ENCODE measurements at regions not wholly inside any gene's neighbourhood (a gene's known extent, or its start where the extent isn't known, plus 50 kb on each side); places are given as distances from the start of the nearest gene placed in this dataset.

DNA sequence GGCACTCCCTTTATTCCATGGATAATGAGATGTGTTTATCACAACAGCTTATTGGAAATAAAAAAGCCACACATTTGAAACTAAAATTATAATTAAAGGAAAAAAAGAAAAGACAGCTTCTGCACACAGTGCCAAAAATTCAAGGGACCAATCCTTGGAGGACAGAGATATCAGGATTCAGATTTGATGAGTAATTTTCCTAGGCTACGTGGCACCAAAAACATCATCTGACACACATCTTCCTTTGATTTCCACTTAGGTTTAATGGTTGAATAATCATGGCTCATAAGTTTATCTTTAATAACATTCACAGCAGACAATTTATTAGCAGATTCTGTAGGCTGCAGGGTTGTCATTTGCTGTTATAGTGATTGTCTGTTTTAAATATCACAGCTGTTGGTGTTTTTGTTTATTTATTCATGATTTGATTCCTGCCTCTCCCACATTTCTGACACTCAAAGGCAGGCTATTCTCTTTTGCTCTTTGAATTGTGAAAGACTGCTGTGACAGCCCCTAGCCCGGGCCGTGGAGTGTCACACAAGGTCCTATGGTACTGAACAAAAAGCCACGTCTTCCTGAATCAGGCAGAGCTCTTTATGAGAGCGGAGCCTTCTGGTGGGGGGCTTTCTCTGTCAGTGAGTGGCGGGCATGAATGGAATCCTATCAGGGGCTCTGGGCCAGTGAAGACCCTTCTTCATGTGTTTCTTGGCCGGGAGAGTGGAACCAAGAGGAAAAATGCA, 708.5 kb downstream of the SQOR start:
- H3K4me3 ChIP-seq (ENCODE audit: low read length) = no peak overlapping the region
- no peak for DNase-seq (ENCODE audit: low read depth)
- TF ChIP-seq, protein P1, sequence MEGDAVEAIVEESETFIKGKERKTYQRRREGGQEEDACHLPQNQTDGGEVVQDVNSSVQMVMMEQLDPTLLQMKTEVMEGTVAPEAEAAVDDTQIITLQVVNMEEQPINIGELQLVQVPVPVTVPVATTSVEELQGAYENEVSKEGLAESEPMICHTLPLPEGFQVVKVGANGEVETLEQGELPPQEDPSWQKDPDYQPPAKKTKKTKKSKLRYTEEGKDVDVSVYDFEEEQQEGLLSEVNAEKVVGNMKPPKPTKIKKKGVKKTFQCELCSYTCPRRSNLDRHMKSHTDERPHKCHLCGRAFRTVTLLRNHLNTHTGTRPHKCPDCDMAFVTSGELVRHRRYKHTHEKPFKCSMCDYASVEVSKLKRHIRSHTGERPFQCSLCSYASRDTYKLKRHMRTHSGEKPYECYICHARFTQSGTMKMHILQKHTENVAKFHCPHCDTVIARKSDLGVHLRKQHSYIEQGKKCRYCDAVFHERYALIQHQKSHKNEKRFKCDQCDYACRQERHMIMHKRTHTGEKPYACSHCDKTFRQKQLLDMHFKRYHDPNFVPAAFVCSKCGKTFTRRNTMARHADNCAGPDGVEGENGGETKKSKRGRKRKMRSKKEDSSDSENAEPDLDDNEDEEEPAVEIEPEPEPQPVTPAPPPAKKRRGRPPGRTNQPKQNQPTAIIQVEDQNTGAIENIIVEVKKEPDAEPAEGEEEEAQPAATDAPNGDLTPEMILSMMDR (conservative IDR thresholded peaks at IDR 0.05; ENCODE audit: low read length) = no peak

DNA sequence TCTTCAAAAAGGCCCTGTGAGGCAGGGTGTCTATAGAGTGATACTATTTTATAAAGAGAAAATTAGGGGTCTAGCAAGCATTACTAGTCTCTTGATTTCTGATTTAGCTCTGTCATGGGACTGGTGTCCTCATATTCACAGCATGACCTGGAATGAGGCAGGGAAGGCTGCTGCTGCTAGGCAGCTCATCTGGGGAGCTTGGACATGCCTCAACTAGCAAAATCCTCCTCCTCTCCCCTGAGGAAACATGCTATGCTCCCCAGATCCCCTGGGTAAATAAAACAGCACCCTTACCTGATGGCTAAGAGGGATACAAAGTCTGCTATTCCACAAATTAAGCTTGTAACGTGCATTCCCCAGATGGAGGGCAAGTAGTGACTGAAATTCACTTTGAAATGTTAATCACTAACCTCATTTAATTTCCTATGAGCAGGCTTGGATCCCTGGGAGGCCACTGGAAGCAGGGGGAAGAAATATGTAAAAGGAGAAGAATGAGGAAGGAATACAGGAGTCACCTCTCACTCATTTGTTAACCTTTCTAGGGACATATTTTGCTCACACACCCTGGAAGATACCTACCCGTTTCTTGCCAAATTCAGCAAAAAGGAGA, 709.4 kb downstream of the SQOR start:
- DNase-seq (ENCODE audit: low read depth) = no peak
- TF ChIP-seq, protein P1 (conservative IDR thresholded peaks at IDR 0.05; ENCODE audit: low read length) = no peak
- H3K4me3 ChIP-seq (ENCODE audit: low read length) = no peak overlapping the region

DNA sequence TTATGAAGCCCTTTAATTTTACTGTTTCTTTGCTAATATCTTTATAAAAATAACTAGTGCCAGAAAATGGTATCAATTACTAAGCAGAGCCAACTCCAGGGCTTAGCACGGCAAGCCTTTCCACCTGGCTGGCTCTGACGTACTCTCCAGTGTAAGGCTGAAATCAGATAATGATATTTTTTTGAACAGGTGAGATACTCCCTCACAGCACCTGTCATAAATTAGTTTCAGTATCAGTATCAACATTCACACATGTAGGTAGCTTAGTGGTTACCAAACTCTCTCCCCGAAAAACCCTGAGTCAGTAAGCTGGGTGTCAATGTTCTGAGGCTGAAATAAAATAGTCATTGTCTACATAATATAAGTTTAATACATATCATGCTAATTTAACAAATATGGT, 710.1 kb downstream of the SQOR start:
- TF ChIP-seq, protein P1 (conservative IDR thresholded peaks at IDR 0.05; ENCODE audit: low read length) = no peak
- DNase-seq (ENCODE audit: low read depth) = no peak
- H3K4me3 ChIP-seq (ENCODE audit: low read length) = no peak overlapping the region

DNA sequence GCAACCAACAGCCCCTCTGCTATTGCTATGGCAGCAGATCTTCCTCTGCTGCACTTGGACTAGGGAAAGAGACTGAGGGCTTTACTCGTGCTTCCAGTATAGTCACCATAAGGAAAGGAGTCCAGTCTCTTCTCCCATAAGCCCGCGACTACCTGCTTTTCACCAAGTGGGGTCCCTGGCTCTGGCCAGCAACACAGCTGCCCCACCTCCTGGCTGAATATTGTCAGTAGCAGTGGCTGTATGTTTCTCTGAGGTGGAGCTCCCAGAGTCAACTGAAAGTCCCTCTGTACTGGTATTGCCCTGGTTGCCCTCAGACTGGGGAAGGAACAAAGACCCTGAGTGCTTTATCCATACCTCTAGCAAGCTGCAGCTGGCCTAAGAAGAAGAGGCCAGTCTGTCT, 719.6 kb downstream of the SQOR start:
- TF ChIP-seq, protein P1 (conservative IDR thresholded peaks at IDR 0.05; ENCODE audit: low read length) = no peak
- H3K4me3 ChIP-seq (ENCODE audit: low read length) = no peak overlapping the region
- DNase-seq (ENCODE audit: low read depth) = no peak

DNA sequence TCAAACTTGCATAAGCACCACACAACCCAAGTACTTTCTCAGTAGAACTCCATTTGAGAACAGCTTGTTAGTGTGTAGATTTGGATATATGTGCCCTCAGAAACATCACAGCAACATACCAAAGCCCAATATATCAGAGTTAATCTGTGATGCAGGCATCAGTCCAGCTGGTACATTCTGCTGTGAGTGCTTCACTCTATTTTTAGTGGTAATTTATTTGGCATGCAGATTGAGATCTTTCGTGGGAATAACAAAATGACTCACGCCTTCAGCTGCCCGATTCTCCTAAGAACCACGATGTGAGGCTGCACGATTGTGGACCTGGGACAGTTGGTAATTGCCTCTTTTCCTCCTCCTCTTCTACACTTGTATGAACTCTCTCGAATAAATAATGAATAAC, 730.7 kb downstream of the SQOR start:
- peak overlapping the region; percentile 21 for H3K4me3 ChIP-seq (ENCODE audit: low read length)
- TF ChIP-seq, protein P1 (conservative IDR thresholded peaks at IDR 0.05; ENCODE audit: low read length) = no peak
- peak; percentile 82 for DNase-seq (ENCODE audit: low read depth)

DNA sequence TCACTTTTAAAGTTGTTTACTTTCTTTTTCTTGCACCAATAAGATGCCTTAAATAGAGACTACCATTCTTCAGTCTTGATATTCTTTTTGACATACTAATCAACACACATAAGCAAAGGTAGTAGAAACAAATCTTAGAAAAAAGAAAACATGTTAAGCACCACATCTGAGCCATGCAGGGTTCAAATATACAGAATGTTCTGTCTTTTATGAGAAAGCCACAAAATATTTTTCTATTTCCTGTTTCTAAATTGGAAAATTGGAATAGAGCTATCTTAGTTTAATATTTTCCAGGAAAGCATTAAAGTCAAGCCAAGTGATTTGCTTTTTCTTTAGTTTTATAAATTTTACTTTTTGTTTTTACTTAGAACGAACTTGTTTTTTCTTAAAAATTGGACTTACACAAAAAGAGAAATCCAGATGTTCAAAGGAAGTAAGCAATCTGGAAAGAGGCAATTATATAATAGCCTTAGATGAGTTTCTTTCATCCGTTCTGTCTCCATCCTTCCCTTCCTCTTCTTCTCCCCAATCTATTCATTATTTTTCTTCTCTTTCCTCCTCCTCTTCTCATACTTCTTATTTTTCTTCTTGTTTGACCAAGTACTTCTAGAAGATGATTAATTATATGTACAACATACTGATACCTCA, 731.7 kb downstream of the SQOR start:
- DNase-seq (ENCODE audit: low read depth) = no peak
- TF ChIP-seq, protein P1 (conservative IDR thresholded peaks at IDR 0.05; ENCODE audit: low read length) = no peak
- H3K4me3 ChIP-seq (ENCODE audit: low read length) = no peak overlapping the region

DNA sequence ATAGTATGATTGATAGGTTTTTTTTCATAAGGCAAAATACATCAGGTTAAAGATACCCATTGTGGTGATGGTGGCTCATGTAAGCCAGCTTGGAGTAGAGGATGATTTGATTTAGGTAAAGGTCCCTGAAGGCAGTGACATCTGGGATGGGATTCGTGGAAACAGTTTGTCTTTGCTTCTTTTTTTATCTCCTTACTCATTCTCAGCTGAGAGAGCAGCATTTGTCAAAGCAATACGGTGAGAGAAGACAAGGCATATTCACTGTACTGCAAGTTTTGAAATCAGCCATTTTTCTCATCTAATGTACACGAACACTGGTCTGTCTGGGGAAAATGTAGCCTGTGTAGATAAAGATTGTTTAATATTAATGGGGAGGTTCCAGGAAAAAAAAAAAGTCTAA, 749.1 kb downstream of the SQOR start:
- no peak overlapping the region for H3K4me3 ChIP-seq (ENCODE audit: low read length)
- DNase-seq (ENCODE audit: low read depth) = no peak
- TF ChIP-seq, protein P1 (conservative IDR thresholded peaks at IDR 0.05; ENCODE audit: low read length) = no peak
